ENCODE measurements at regions not wholly inside any gene's neighbourhood (a gene's known extent, or its start where the extent isn't known, plus 50 kb on each side); places are given as distances from the start of the nearest gene placed in this dataset.
"Not testable (repeated sequence)": the region's sequence is repeated elsewhere in the genome, so short reads cannot be mapped to it uniquely, and the experiment has no call there.

DNA sequence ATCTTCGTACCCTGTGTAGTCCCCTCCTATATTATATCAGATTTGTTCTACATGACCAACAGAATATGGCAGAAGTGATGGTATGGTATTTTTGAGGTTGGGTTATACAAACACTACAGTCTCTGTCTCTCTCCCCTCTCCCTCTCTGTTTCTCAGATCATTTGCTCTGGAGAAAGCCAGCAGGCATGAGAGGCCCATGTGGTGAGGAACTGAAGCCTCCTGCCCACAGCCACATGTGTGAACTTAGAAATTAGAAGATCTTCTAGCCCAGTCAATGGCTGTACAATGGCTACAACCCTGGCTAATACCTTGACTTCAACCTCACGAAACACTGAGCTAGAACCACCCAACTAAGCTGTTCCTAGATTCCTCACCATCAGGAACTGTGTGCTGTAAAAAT, 250.6 kb downstream of the SMAD2 start:
- DNase-seq (ENCODE audit: low read depth in 2 of 2) = no peak

DNA sequence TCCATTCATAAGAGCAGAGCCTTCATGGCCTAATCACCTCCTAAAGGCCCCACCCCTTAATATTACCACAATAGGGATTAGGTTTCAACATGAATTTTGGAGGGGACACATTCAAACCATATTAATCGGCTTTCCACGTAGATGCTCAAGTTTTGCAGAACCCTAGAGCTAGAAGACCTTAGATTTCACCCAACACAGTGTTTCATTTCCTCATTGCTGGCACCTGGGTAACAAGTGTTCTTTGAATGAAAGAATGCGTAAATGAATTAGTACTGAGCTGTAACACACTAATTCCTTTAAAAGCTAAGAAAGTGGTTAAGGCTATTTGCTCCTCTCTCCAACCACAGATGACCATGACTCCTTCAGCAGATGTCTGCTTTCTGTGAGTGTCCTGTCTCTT, 252.5 kb downstream of the SMAD2 start:
- DNase-seq (ENCODE audit: low read depth in 2 of 2) = no peak

DNA sequence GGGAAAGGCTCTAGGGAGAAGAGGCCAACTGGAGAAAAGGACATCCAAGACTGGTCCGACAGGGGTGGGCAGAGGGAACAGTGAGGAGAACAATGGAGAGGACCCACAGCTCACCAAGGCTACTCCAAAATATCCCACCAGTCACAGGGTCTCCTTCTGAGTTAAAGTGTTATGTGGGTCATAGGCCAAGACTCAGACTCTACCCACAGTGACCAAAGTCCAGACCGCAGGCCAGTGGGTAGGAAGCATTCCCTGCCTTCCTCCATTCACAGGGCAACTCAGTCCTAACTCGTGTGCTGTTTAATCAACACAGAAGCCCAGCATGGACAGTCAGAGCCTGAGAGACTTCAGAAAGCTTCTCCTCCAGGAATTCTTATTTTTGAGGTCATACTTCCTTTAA, 260.6 kb downstream of the SMAD2 start:
- DNase-seq (ENCODE audit: low read depth in 2 of 2) = no peak

DNA sequence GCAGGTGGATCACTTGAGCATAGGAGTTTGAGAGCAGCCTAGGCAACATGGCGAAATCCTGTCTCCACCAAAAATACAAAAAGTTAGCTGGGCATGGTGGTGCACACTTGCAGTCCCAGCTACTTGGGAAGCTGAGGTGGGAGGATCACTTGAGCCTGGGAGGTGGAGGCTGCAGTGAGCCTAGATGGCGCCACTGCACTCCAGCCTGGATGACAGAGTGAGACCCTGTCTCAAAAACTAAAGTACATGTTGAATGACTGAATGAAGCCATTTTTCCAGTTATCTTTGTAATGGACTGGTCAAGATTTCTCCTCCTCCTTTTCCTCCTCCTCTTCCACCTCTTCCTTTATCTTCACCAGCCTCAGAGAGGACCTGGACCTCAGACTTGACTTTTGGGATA, 272.0 kb downstream of the SMAD2 start:
- DNase-seq (ENCODE audit: low read depth in 2 of 2) = no peak

DNA sequence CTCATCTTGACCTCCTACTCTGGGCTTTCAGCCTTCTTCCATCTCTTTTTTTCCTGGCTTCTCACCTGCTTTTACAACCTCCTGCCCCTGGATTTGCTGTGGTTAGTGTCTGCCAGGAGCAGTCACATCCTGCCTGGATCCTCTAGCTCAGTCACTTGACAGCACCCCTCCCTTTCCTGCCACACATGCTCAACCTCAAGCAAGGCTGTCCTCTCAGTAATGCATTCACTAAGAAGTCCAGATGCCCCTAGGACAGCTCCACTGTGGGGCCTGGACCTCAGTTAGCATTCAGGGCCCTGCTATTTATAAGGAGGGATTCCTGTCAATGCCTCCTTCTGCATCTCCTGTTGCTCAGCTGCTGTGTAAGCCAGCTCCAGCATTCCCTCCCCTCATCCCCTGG, 275.5 kb downstream of the SMAD2 start:
- DNase-seq (ENCODE audit: low read depth in 2 of 2) = no peak

DNA sequence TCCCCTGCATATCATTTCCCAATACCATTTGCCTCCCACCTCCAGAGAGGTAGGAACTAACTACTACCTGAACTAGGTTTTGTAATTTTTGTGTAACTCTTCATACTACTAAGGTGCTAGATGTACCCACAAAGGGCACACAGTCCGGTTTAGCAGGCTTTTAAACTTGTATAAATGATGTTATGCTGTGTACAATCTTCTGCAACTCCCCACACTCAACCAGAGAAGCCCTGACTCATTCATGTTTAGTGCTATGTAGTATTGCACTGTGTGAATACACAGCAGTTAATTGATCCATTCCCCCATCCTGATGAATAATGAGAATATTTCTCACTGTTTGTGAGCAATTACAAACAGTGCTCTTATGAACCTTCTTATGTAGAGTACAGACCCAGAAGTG, 285.6 kb downstream of the SMAD2 start:
- DNase-seq (ENCODE audit: low read depth in 2 of 2) = no peak

DNA sequence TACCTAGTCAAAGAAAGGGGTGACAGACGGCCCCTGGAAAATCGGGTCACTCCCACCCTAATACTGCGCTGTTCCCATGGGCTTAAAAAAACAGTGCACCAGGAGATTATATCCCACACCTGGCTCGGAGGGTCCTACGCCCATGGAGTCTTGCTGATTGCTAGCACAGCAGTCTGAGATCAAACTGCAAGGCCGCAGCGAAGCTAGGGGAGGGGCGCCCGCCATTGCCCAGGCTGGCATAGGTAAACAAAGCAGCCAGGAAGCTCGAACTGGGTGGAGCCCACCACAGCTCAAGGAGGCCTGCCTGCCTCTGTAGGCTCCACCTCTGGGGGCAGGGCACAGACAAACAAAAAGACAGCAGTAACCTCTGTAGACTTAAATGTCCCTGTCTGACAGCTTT, 292.9 kb downstream of the SMAD2 start:
- not testable (repeated sequence) for DNase-seq (ENCODE audit: low read depth in 2 of 2)

DNA sequence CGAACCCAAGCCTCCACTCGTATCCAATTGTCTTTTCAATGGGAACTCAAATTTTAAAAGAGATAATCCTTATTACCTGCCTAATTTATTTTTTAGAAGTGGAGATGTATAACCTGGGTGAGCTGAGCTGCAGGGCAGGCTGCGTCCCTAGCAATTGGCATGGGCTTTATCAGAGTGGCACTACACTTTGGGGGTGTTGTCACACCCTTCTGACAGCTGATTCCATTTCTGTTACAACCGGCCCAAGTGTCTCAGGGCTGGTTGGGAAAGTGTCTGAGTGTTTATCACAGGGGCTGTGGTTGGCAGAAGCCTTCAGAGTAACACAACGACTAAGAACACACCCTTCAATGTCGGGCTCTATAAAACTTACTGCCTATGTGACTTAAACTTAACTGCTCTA, 295.0 kb downstream of the SMAD2 start:
- no peak for DNase-seq (ENCODE audit: low read depth in 2 of 2)

DNA sequence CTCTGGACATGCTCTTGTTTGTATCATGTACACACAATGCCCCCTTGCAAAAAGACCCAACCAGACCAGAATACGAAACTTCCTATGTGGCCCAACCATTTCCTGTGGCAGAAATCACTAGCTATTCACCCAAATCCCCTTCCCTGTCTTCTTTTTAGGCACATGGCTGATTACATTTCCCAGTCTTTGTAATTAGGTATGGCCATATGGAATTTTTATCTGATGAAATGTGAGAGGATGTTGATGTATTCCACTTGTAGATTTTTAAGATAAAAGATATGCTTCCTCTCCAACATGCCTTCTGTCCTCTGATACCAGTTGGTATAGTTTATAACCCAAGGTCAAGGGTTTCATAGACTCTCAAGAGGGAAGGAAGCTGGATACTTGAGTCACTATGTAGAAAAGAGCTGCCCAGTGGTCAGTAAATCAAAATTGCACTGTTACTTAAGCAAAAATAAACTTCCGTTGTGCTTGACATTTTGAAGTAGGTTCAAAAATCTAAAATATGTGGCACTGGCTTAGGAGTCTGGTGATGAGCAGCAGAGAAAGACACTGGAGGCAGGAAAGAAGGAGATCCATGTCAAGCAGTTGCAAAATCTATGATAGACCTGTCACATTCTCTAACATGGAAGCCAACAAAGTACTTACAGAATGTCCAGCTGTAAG, 297.4 kb downstream of the SMAD2 start:
- no peak for DNase-seq (ENCODE audit: low read depth in 2 of 2)

DNA sequence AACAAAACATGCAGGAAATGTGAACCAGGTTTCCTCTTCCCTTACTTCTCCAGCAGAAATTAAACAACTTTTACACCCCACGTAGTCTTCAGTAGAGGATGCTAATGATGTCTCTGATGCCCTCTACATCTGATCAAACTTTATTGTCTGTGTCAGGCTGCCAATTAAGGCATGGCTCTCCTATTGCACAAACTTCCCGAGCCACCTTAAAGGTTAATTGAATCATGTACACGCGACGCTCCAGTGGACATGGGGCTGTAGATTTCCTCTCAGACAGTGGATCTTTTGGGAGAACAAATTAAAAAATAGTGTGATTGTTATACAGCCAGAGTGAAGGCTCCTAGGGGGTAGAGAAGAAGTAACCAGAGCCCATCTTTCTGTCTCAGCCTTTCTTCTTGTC, 301.6 kb downstream of the SMAD2 start:
- no peak for DNase-seq (ENCODE audit: low read depth in 2 of 2)

DNA sequence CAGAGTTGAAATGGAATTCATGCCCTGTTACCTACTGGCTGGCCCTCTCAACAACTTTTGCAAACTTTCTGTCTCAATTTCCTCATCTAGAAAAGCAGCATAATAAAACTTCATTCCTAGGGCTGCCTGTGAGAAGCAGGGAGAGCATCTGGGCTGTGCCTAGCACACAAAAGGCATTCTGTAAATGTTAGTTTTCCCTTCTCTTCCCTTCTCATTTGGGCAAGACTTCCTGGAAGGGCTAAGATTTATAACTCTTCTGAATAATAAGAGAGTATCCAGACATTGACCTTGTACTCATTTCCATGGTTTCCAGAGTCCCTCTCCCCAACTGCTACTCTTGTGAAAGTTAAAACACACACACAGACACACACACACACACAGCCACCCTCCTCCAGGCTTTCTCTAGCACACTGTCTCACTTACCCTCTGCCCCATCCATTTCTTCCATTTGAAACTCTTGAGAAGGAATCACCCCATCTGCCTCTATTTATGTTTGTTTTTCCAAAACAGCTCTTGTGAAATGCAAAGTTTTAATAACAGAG, 302.1 kb downstream of the SMAD2 start:
- no peak for DNase-seq (ENCODE audit: low read depth in 2 of 2)

DNA sequence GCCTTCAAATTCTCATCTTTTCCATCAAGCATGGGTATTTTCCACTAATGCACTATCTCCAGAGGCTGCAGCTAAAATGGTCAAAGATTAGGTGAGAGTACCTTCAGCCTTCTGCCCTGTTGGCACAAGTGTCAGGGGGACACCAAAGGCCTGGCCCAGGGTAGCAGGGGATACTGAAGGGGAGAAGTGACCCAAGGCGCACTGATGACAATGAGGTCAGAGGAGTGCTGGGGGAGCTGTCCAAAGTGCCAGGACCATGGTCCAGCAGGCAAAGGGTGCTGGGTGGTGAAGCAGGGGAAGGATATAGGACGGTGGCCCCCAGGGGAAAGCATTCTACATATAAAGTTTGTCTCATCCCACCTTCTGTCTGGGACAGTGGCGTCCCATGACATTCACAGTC, 303.4 kb downstream of the SMAD2 start:
- no peak for DNase-seq (ENCODE audit: low read depth in 2 of 2)

DNA sequence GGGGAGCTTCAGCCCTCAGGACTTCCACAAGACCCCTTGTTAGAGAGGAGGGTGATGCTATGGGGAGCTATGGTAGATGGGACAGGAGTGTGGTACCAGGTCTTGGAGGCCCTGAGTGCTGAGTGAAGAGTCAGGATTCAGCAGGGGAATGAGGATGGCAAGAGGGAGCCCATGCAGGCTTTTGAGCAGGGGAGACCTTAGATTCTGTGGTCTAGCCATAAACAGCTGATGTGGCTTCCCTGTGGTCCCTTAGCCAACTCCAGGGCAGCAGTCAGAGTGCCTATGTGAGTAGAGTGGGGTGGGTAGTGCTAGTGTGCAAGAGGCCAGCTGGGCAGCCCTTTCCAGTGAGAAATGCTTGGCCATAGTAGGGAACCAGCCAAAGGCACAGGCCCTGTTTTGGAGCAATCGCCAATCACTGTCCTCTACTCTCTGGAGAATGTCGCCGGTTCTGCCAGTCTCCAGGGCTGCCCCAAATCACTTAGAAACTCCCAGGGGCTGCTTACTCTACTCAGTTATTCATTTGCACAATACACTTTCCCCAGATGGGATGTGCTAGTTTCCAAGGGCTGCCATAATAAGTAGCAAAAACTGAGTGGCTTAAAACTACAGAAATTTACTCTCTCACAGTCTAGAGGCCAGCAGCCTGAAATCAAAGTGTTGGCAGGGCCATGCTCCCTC, 310.5 kb downstream of the SMAD2 start:
- DNase-seq (ENCODE audit: low read depth in 2 of 2) = no peak

DNA sequence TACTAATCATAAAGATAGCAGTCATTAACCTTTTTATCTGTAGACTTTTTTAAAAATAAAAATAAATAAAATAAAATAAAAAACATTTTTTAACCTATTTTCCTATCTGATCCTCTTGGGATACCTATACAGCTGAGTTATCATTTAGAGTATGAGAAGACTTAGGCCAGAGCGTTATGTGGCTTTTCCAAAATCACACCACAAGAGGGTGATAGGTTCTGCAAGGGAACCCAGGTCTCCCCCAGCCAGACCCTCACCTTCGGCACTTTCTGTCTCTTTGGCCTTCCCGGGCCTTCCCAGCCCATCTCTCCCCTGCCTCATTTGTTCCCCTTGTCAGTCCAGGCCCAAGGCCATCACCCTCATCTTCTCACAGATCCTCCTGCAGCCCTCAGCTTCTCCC, 311.7 kb downstream of the SMAD2 start:
- DNase-seq (ENCODE audit: low read depth in 2 of 2) = no peak

DNA sequence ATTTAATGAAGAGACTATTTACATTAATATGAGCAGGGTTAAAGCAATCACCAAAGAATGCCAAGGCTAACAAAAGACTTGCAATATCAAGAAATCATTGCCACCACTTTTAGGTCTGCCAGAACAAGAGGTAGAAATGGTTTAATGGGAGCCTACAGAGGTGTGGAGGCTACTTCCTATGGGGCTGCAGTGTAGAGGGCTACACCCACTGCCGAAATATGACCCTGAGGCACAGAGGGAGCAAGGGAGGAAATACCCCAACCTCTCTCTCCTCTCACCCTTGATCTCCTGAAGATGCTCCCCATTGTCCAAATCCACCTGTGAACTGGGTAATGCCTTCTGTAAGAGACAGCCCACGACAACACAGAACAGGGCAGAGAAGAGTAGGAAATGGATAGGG, 315.4 kb downstream of the SMAD2 start:
- no peak for DNase-seq (ENCODE audit: low read depth in 2 of 2)

DNA sequence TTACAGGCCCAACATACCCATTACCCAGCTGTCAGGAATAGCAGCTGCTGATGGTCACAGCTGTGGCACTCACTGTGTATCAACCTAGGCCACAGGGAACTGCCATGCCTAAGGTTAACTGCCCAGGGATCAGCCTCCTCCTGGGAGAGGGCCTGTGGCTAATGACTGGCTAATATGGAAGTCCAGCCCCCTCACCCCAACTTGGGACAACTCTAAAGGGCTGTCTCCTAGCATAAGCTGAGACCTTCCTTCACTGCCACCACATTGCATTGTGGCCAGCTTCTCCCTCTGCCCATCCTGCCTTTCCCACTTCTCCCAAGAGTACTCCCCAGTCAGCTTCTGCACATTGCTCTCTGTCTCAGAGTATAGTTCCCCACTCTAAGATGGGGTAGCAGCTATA, 316.5 kb downstream of the SMAD2 start:
- DNase-seq (ENCODE audit: low read depth in 2 of 2) = no peak

DNA sequence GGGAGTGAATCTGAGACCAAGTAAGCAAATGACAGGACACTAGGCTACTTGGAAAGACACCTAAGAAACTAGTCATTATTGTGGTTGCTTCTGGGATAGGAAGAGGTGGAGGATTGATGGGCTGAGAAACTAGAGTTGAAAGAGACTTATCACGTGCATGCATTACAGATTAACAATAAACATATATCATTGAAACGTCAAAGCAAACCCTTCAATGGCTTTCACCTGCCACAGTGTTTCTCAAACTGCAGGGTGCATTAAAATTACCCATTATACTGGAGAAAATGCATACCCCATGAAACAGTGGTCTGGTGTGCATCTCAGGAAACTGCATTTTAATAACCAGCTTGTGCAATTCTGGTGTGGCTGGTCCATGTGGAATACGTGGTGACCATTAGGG, 318.8 kb downstream of the SMAD2 start:
- no peak for DNase-seq (ENCODE audit: low read depth in 2 of 2)

DNA sequence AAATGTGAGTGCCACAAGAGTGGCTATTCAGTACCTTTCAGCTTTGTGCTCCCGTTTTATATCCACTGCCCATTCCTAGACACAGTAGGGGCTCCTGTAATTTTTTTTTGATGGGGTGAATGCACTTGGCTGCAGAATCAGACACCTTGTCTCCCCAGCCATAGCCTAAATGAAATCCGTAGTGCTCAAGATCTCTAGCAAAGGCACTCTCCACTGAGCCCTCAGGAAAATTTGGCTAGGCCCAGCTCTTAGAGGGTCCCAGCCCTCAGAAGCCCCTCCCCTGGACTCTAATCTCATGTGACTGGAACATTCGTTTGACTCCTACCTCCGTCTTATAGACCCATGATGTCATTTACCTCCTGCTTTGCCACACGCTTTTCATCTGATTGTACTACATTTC, 323.9 kb downstream of the SMAD2 start:
- no peak for DNase-seq (ENCODE audit: low read depth in 2 of 2)

DNA sequence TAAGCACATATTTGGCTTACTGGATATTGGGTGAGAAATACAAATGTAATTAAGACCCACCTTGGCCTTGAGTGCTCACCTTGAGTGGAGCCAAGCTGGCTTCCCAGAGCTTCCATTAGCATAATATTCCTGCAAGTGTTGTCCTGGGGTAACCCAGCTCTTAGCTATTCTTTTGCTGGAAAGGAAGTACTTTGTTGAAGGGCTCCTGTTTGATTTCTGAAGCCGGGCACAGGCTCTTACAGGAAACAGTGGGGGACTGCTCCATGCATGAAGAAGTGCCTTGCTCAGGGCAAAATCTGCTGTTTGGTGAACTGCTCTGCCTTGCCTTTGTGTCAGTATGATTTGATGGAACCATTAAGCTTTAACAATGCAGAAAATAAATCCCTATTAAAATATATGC, 325.4 kb downstream of the SMAD2 start:
- no peak for DNase-seq (ENCODE audit: low read depth in 2 of 2)

DNA sequence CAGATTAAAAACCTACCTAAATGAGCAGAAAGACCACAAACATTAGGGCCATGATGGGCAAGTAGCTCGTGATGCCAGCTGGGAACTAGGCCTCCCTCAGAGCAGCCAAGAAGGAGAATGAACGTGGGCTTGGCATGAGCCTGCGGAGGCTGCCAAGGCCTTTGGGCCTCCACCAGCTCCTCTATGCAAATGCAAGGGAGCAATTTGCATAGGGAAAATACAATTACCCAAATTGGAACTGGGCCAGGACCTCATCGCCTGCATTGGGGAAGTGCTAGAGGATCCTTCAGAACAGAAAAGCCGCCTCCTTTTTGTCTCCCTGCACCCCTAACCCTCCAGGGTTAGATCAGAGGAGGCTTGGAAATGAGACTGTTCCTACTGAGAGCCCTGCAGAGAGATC, 326.4 kb downstream of the SMAD2 start:
- no peak for DNase-seq (ENCODE audit: low read depth in 2 of 2)

DNA sequence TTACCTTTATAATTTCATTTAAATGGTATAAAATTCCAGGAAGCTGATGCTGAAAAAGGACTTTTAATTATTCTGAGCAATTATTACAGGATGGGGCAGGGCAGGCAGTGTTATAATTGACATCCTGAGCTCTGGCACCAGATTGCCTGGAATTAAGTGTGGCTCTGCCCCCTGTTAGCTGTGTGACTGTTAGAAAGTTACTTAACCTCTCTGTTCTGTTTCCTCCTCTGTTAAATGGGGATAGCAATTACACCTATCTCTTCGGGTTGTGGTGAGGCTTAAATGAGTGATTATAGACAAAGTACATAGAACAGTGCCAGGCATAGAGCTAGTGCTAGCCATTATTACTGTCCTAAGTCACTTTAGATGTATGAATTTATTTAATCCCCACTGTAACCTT, 327.3 kb downstream of the SMAD2 start:
- DNase-seq (ENCODE audit: low read depth in 2 of 2) = no peak

DNA sequence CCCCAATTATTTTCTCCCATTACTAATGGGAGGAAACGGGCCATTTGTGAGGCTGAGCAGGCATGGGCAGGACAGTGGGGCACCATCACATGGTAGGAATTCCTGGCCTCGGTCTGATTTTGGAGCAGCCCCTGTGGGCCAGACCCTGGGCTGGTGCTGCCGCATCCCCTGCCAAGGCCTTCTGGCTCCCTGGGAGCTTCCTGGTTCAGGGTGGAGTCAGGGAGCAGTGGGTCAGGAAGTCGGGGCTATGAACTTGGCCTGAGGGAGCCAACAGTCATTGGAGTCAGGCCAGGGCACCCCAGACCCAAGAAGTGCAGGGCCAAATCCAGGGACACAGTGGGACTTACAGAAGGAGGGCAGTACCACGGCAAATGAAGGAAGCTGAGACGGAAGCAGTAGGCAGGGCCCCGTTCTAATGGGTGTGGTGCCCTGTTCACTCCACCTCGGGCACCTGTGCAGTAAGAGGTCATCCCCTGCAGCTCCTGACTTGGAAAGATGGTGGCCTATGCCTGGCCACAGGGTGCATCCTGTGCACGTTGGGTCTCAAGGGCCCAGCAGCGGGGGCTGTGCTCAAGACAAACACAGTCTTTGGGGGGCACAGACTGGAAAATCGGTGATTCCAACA, 328.1 kb downstream of the SMAD2 start:
- no peak for DNase-seq (ENCODE audit: low read depth in 2 of 2)

DNA sequence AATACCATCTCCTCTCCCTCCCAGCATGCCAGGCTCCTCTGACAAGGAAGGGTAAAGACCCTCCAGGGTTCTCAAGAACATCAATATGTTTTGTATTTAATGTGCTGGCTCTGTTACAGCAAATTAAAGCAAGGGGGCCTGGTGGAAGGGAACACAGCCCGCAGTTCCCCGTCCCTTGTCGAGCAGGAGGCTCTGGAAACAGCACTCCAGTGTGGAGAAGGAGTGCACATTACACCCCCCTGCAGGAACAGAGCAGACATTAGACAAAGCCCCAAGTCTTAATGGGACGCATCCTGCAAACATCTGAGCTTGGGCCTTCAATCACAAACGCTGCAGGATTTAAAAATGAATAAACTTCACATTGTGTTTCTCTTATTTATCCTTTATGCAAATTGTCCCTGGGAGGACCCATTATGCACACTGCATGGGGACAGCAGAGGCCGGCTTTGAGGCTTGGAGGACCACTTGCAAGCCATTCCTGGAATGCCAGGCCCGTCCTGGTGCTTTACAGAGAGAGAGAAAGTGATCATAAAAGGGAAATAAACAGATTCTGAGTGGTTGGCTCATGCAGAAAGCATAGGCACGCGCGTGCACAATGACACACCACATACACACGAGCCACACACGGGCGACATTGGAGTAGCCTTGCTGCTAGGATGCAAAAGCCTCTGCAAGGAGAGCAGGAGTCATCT, 328.7 kb downstream of the SMAD2 start:
- DNase-seq (ENCODE audit: low read depth in 2 of 2) = no peak
